AG08395 (cell line): ENCODE measurements at regions not wholly inside any gene's neighbourhood (a gene's known extent, or its start where the extent isn't known, plus 50 kb on each side); places are given as distances from the start of the nearest gene placed in this dataset.
"Not testable (repeated sequence)": the region's sequence is repeated elsewhere in the genome, so short reads cannot be mapped to it uniquely, and the experiment has no call there.

ENCODE experiments used
- DNase-seq: peaks from one replicate; pipeline ENCODE4 v3.0.0; 2012; ENCODE audit warnings: mixed read lengths, low spot score

DNA sequence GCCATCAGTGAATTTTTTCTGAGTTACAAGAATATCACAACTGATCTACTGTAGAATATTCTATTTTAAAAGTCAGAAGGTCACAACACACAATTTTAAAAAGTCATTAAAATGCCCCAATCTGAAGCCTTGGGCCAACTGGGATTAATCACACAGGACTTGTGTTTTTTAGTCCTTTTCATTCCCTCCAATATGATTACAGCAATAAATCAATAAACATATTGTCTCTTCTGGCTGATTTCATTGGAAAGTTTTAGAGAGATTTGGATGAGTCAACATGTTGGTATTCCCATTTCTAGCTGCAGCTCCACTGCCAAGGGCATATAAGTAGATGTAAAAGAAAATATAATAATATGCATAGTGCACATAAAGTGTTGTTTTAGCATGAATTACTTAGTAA lies 85.8 kb downstream of the NIBAN1 start:
- DNase-seq = peak; percentile 35

DNA sequence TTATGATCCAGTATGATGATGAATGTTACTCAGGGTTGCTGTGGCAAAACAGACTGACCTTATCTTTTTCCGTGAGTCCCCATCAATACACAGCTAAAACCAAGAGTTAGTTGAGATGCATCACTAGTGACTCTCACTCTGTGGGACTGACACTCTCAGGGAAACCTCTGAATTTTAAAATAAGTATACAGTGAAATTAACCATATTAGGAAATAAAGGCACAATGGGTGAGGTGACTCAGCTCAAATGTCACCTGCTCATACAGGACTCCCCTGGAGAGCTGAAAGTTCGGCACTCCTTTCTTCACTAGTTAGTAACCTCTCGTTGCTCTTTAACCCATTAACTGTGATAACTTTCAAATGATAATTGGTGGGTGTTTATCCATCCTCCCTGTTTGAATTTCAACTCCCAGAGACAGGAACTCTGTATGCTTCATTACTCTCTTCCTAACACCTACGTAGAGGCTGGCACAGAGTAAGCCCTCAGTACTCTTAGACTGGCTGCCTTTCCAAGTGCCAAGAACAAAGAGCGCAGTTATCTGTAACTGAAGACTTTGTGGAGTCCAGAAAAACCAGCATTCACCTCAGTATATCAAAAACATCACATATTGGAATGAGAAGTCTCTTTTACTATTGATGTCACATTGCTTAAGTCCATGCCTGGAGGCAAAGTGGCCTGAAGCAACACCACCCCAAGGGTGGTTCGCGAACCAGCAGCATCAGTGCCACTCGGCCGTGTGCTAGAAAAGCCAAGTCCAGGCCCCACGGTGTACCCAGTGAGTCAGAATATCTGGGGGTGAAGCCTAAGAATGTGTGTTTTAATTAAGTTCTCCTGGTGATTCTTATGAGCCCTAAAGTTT lies 91.1 kb downstream of the NIBAN1 start:
- no peak for DNase-seq

DNA sequence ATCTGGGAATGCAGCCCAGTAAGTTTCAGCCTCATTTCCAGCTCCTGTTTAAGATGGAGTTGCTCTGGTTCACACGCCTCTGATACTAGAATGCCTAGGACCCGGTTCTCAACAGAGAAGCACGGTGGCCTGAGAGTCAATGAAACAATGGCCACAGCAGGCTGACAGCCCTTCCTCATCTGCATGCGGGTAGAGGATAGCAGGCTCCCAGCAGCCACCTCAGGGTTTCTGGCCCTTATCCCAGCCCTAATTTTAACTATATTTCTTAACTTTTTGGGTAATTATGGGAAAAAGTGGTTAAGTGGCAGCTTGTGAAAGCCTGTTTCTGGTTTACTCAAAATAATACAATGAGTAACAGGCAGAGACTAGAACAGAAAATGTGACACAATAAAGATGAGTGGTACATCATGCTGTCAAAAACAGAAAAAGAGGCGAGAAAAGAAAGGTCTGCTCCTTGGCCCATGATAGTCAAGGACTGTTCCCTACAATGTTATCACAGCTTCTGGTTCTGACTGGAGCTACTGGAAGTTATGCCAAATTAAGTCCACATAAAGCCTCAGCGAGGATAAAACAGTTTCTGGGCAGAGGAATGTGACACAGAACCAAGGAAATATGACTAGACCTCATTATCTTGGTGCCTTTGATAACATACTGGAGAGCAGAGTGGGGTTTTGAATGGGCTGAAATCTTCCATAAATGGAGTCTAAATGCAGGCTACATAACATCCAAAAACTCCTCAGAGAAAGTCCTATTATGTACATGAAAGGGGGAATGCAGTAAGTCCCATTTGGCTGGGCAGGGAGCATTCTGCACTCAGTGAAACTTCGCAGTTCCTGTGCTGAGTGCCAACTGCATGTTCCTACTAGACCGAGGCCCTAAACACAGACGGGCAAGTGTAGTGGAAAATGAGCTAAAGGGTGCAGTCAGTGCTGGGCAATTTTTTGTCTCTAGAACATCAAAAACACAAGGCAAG lies 92.1 kb downstream of the NIBAN1 start:
- peak; percentile 72 for DNase-seq

DNA sequence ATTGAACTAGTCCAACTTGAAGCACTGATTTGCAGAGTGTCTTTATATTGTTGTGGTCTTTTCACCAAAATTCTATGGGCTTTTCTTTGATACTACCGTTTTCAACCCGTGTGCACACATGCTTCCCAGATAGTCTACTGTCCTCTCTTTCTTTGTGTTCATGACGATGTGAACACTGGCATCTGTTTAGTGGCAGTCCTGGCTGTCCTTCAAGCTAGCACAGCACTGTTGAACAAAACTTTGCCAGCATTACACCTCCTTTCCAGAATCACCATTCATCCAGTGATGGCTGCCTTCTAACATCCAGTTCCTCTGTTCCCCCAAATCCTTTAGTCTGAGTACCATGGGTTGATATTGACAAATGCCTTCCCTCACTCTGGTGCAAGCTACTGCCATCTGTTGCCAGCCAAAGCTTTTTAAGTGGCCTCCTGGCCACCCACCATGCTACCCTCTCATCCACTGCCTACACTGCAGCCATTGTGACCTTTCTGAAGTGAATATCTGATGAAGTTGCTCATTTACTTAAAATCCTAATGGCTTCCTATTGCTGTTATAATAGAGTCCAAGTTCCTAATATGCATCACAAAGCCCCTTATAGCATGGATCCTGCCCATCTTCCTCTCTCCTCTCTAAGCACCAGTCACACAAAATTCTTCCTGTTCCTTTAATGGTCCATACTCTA lies 94.3 kb downstream of the NIBAN1 start:
- DNase-seq = no peak

DNA sequence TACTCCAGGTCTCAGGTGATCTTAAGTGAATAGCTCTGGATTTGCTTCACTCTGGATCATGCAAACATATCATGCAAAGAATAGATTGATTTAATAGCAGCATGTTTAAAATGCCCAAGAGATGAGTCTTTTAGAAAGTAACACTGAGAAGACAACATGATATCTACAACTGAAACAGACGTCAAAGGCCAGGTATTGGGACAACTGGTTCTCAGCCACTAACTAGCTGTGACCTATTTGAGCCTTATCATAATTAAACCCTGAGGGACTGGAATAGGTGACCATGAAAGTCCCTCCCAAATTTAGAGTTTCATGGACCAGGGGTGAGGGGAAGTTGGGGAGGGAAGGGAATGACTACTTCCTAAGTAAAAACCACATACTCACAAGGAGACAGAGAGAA lies 95.7 kb downstream of the NIBAN1 start:
- DNase-seq = no peak

DNA sequence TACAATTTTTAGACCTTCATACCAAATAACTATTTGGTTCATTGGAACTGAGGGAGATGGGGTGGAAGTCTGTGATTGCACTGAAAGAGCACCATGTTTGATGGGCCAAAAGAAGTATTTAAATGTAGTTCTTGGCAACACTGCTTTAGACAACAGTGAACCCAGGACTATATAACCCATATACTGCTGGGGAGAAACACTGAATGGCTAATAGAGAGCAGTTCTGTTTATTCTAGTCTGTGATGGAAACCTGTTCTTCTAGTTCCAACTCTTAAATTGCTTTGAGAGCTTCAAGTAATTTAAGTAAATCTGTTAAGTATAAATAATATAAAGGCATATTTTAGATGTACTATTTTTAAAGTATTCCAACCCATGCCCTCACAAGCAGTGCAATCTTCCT lies 96.3 kb downstream of the NIBAN1 start:
- no peak for DNase-seq

DNA sequence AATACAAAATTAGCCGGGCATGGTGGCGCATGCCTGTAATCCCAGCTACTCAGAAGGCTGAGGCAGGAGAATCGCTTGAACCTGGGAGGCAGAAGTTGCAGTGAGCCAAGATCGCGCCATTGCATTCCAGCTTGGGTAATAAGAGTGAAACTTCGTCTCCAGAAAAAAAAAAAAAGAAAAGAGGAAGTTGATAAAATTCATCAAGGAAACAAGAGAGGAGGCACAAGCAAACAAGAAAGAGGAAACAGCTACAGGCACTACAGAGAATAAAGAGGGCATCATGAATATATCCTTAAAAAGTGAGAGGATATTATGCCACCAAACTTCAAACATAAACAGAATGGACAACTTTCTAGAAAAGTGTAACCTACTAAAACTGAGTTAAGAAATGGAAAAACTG lies 98.3 kb downstream of the NIBAN1 start:
- not testable (repeated sequence) for DNase-seq

DNA sequence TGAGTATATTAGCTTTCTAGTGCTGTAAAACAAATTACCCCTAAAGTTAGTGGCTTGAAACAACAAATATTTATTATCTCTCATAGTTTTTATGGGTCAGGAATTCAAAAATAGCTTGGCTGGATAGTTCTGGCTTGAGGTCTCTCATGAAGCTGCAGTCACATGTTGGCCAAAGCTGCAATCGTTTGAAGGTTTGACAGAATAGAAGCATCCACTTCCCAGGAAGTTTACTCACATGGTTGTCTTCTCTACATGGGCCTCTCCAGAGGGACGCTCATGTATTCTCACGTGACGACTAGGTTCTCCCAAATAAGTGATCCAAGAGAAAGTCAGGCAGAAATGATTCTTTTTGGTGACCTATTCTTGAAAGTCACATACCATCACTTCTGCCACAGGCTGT lies 99.1 kb downstream of the NIBAN1 start:
- DNase-seq = no peak

DNA sequence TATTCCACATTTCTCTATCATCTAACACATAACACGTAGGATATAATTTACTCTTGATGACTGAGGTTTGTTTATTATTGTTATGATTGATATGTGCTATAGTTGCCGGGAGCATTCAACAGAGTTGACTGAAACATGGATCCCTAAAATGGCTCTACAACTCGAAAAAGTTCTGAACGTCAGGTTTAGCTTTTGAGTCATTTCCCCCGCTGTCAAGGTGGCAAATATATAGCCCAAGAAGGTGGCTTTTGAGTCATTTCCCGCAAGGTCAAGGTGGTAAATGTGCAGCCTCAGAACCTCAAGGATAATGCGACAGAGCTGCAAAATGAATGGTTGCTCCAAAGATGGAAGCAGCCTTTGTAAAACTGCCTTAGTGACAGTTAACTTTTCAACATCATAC lies 104.0 kb downstream of the NIBAN1 start:
- DNase-seq = no peak

DNA sequence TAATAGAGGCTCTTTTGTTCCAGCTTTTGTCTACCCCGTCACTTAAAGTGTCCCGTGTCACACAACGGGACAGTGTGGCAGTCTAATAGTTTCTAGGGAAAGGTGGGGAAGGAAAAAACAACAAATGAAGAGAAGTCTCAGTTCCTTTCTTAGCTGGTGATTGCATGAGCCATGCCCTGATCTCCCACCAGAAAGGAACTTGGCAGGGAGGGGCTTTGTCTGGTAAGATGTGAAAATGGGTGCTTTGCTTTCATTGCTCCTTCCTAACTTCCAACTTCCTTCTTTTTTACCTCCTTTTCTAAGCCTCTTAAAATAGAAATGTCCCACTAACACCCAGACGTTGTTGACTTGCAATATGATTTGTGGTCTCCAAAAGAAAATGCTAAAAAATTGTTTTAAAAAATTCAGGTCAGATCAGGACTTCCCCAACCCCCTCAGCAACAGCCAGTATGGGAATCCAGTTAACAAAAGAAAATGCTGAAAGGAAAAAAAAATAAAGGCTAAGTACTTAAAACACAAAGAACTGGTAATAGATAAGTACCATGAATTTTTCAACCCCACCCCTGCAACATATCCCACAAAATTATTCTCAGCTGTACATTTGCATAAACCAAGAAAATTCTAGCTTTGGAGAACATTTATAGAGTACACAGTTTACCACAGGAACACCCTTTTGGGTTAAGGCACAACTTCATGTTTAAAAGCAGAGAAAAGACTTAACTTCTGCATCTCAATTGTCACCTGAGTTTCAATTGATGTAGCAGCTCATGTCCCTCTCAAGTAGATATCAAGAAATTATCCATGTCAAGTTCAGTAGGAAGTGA lies 106.2 kb downstream of the NIBAN1 start:
- no peak for DNase-seq

DNA sequence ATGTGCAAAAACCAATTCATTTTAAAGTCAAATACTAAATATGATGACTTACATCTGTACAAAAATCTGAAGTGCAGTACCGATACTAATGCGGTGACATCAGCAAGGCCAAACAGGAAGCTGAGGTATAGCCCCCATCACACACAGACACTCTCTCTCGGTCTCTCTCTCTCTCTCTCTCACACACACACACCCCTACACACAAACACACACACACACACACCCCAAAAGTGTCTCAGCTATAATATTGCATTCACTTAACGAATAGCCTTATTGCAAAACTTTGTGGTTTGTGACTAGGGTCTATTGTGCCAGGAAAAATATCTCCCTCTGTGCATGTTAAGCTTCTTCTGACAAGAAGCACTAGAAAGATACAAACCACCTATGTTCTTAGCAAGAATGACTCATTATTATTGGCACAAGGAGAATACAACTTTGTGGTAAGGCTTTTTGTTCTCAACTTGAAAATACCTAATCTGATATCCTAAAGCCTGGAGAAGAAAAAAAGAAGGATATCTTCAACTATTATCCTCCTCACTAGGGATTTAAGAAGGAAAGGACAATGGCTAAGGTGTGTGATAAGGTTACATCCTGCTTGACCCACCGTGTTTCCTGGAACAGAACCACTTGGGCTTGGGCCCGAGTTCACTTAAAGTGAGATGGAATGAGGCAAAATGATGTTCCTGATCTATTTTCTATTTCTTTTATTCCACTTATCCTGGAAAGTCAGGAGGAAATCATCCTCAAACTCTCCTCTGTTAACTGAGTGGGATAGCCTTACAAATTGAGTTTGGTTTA lies 107.1 kb downstream of the NIBAN1 start:
- peak; percentile 87 for DNase-seq

DNA sequence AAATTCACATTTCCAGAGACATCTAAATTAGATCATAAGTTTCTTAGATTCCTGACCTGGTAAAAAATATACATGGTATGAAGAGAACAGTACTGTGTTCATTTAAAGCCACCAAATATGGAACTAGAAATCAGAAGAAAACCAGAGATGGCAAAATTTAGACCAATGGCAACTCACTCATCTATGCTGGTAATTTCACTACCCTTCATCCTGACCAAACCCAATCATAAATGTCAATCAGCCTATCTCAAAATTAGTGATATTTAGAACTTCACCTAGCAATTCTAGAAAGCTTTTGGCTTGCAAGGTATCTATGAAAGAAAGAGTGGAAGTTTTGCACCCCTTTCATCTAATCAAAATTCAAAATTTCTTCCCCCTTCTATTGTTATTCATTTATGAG lies 107.7 kb downstream of the NIBAN1 start:
- DNase-seq = no peak

DNA sequence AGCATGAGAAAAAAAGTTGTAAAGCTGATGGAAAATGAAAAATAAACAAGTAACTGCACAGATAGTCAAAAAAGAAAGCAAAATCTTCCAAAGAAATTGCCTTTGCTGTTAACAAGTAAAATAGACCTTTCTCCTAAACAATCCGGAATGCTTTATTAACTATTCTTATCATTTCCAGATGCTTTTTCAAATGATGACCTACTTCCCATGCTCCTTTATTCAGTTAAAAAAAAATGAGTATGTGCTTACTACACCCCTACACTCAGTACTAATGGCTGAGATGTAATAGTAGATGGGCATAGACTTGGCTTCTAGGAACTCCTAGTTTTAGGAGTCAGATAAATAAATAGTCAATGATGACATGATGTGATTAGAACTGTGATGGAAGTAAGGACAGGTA lies 108.5 kb downstream of the NIBAN1 start:
- DNase-seq = no peak

DNA sequence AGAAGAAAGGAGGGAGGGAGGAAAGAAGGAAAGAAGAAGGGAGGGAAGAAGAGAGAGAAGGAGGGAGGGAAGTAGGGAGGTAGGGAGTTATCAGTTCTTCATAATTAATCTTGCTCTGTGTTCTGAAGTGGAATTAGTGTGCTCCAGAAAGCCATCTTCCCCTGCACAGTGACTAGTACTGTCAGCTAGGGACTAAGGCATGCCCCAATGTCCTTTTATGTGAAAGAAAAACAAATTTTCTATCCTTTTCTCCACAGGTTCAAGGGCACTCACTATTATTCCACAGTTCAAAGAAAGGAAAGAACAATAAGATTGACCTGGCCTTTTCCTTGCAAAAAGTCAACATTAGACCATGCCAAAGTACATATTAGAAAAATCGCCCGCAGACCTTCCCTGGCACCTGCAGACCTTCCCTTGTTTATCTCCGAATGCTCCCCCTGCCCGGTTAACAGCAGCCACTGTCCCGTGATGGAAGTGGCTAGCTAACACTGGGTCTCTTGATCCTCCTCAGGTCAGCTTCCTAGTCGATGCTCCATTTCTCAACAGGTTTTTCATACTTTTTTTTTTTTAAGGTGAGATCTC lies 107.2 kb upstream of the EDEM3 start:
- DNase-seq = no peak

DNA sequence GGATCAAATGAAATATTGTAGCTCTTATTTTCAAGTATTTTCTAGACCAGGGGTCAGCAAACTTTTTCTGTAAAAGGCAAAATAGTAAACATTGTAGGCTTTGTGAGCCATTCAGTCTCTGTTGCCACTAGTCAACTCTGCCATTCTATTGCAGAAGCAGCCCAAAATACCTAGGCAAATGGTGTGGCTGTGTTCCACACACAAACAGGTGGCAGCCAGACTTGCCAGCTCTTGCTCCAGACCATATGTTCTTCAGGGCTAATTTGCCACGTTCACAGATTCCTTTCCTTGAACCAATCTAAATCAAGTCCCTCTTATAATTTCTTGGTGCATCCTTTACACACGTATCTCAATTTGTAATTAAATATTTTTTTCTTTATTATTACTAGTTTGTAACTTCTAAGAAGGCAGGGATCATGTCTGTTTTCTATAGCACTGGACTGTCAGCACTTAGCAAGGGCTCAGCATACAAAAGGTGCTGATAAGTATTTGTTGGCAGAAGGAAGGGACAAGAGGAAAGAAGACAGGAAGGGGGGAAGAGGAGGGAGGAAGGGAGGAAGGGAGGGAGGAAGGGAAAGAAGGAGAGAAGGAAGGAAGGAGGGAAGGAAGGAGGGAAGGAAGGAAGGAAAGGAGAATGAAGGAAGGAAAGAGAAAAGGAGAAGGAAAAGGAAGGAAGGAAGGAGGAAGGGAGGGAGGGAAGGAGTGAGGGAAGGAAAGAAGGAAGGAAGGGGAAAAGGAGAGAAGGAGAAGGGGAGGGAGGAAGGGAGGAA lies 106.5 kb upstream of the EDEM3 start:
- no peak for DNase-seq

DNA sequence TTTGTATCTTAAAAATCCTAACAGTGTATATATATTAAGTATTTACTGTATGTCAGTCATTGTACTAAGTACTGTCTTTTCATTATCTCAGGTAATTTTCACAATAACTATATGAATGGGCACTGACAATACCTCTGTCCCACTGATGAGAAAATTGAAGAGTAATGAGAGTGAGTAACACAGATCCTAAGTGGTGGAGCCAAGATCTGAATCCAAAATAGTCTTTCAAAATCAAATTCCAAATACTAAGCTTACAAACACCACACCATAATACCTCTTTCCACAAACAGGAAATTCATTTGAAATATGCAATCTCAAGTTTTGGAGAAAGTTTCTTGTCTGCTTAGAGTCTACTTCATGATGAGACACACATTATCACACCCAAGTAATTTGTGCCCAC lies 105.9 kb upstream of the EDEM3 start:
- peak; percentile 15 for DNase-seq

DNA sequence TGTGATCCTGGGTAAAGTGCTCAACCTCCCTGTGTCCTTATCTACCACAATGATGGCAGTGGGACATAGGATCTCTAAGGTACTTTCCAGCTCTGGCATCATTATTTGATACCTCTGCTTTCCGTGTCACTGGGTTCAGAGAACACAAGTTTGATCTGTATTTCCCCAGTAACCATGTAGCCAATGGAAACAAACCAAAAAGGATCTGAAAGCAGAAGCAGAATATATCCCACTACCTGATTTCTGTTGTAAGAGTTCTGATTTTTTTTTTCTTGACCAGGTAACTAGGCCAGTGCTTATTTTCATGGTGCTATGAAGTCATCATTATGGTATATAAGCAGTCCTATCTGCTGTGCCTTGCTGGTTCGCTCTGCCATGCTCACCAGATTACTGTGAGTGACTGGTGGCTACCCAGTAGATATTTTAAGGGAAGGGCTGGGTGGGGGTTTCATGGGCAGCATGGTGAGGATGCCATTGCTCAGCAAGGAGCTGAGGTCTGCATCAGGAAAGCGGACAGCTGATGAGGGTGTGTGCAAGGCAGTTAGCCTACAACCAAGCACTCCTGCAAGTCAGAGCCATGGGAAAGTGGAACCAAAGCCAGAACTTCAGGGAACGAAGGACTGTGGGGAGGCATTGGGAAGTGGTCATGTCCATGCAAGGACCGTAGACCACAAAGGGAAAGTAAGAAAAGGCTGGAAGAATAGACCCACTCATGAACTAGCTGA lies 104.9 kb upstream of the EDEM3 start:
- DNase-seq = no peak

DNA sequence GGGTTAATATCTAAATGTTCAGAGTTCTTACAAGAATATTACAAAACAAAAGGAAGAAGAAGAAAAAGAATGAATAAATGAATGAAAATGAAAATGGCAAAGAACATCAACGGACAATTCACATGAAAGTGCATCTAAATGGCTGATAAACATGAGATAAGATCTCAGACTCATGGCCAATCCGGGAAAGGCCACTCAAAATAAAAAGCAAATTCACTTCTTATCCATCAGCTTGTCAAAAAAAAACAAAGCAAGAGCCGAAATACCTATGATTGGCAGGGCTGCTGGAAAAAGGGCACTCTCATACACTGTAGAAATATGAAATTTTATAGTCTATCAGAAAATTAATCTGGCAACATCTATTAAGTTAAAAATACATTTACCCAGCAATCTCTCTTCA lies 103.6 kb upstream of the EDEM3 start:
- DNase-seq = no peak
